AG04449 (cell line): ENCODE measurements at regions not wholly inside any gene's neighbourhood (a gene's known extent, or its start where the extent isn't known, plus 50 kb on each side); places are given as distances from the start of the nearest gene placed in this dataset.

Experiments used
- CTCF ChIA-PET: fragments of 350-600 bp; formaldehyde crosslinking; extraction: SDS; loops from one replicate; lab custom pipeline; 2021; ENCODE audit warnings: antibody characterized with exemption; lab: Yijun Ruan, JAX
- POLR2A ChIA-PET: fragments of 400-600, 350-600 bp; formaldehyde crosslinking; extraction: SDS; loops from one replicate; lab custom pipeline; 2020; ENCODE audit warnings: antibody characterized with exemption, inconsistent platforms; lab: Yijun Ruan, JAX
- DNase-seq: peaks from one replicate; pipeline ENCODE4 v3.0.0-alpha.2; 2010; ENCODE audit warnings: low read depth, low spot score
- H3K4me3 ChIP-seq: 2 replicates; pipeline ENCODE4 v1.5.1; 2011; ENCODE audit warnings: low read depth, mild to moderate bottlenecking, control low read depth, low read length
- TF ChIP-seq, protein P1 (sequence below): IDR thresholded peaks from one replicate; pipeline ENCODE4 v1.5.1; 2011; ENCODE audit warnings: mild to moderate bottlenecking, moderate library complexity, low read length, control low read depth, inconsistent platforms; ENCODE audit not compliant: insufficient read depth; ENCODE audit errors: missing control alignments

DNA sequence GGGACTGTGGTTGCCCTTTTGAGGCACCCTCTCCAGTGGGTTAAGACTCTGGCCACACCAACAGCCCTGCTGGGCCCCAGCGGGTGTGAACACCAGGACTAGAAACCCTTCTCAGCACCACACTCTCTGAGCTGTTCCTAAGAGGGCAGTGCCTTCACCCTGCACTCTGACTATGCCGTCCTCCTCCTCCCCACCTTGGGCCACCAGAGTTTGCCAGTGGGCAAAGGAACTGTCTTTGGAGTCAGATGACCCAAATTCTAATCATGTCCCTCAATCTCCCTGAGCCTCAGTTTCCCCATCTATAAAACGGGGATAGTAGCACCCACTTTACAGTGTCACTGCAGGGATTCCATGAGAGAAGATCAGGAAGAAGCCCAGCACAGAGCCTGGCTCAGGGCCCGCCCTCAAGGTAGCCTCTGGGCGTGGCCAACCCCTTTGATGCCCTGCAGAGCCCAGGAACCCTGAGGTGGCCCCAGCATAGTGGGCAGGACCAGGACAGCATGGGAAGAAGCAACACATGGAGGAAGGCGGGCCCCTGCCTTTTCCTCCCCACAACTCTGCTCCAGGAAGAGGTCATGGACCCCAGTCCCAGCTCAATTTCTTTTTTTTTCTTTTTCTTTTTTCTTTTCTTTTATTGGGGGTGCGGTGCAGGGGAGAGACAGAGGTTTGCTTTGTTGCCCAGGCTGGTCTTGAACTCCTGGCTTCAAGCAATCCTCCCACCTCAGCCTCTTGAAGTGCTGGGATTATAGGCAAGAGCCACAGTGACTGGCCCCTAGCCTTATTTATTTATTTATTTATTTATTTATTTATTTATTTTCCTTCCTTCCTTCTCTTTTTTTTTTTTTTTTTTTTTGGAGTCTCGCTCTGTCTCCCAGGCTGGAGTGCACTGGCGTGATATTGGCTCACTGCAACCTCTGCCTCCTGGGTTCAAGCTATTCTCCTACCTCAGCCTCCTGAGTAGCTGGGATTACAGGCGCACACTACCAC lies 115.7 kb upstream of the LINGO1 start:
- no peak overlapping the region for H3K4me3 ChIP-seq
- ChIA-PET POLR2A (no interaction called here), CTCF (no interaction called here)
- TF ChIP-seq, protein P1, sequence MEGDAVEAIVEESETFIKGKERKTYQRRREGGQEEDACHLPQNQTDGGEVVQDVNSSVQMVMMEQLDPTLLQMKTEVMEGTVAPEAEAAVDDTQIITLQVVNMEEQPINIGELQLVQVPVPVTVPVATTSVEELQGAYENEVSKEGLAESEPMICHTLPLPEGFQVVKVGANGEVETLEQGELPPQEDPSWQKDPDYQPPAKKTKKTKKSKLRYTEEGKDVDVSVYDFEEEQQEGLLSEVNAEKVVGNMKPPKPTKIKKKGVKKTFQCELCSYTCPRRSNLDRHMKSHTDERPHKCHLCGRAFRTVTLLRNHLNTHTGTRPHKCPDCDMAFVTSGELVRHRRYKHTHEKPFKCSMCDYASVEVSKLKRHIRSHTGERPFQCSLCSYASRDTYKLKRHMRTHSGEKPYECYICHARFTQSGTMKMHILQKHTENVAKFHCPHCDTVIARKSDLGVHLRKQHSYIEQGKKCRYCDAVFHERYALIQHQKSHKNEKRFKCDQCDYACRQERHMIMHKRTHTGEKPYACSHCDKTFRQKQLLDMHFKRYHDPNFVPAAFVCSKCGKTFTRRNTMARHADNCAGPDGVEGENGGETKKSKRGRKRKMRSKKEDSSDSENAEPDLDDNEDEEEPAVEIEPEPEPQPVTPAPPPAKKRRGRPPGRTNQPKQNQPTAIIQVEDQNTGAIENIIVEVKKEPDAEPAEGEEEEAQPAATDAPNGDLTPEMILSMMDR: no peak
- DNase-seq: no peak

DNA sequence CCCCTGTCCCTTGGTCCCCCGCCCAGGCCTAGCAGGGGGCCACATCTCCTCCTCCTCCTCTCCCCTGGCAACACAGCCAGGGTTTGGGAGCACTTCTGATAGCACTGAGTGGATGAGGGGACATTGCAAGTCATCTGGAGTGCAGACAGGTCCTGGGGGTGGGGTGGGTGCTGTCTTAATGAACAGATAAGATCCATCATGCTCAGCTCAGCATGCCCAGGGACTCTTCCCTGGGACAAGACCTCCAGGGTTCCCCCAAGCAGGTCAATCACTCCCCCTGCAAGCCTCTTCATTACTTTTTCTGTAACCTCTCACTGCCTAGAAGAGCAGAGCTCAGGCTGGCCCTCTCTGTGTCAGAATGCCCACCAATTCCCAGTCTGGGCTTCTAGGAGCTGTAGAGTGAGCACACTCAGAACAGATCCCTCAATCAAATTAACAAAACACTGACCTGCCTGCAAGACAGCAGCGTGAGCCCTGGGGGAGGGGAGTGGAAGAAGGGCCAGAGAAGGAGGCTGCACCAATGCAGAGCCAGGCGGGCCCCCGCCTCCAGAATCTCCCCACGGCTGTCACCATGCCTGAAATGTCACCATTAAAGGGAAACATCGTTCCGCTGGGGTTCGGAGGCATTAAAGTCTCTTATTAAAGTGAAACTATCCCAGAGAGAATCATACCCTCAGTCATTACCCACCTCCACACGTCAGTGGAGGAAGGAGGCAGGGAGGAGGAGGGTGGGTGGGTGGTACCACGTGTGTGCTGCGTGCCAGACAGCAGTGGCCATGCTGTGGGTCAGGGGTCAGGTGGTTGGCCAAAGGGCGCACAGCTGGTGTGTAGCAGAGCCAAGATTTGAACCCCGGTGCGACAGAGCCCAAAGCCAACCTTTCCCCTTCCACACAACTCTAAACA lies 114.7 kb upstream of the LINGO1 start:
- CTCF ChIA-PET: no interaction called here
- H3K4me3 ChIP-seq: no peak overlapping the region
- POLR2A ChIA-PET: no interaction called here
- no peak for DNase-seq
- TF ChIP-seq, protein P1: no peak

DNA sequence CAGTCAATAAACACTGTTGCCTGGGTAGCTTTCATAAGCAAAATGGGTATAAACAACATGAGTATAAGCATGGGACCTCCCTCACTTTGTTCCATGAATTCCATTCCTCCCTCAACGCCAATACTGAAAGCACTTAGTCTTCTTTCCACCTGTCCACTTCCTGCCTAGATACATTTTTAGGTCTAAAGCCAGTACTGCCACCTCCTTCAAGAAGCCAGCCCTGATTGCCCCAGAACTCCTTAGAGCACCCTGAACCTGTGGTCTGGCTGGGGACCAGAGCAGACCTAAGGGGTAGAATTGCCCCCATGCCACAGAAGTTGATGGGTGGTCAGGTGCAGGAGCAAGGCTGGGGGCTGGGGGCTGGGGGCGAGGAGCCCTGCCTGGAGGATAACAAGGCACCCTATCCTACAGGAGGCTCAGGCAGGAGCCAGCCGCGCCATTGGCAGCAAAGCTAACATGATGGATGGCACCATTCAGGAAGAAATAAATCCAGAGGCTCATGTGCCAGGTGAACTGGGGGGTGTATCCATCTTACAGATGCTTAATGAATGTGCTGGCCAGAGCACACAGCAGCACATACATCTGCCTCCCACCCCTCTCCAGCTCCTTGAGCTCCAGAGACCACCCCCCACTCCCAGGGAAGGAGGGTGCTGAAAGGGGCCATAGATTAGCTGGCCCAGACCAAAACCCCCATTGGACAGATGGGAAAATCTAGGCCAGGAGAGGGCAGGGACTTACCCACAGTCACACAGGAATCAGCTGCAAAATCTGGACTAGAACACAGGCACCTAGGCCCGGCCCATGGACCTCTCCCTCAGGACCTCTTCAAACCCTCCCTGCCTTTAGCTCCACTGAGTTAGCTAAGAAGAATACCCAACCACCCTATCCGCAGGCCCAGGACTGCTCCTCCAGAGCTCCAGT lies 113.8 kb upstream of the LINGO1 start:
- no peak overlapping the region for H3K4me3 ChIP-seq
- ChIA-PET CTCF (no interaction called here), POLR2A (no interaction called here)
- DNase-seq: no peak
- TF ChIP-seq, protein P1: no peak

DNA sequence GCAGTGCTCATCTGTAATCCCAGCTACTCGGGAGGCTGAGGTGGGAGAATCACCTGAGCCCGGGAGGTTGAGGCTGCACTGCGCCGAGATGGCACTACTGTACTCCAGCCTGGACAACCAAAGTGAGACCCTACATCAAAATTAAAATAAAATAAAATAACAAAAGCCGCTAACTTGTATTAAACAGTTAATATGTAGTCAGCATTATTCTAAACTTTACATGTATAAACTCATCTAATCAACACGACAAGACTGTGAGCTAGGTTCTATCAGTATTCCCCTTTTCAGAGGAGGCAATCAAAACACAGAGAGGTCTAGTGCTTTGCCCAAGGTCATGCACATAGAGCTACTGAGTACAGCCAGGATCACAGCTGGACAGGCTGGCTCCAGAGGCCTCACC lies 111.7 kb upstream of the LINGO1 start:
- ChIA-PET POLR2A (no interaction called here), CTCF (no interaction called here)
- DNase-seq: no peak
- TF ChIP-seq, protein P1: no peak
- H3K4me3 ChIP-seq: no peak overlapping the region

DNA sequence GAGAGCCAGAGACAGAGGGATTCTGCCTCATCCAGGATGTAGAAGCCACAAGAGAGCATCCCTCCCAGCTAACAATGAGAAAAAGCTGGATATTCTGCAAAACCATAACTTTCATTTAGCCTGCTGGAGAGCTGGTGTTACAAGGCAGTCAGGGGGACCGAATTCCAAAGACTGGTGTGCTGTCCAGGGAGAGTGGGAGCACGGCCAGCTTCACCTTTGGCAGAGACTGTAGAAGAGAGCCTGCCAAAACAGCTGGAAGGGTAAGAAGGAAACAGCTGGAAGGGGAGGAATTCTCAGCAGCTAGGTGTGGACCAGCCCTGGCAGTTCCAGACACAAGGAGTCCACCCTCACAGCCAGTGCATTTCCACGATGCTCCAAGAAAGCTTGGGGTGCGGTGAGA lies 109.9 kb upstream of the LINGO1 start:
- ChIA-PET POLR2A (no interaction called here), CTCF (no interaction called here)
- TF ChIP-seq, protein P1: no peak
- no peak for DNase-seq
- no peak overlapping the region for H3K4me3 ChIP-seq
